Mesothelial cell of epicardium (in vitro differentiated cells): ENCODE measurements at regions not wholly inside any gene's neighbourhood (a gene's known extent, or its start where the extent isn't known, plus 50 kb on each side); places are given as distances from the start of the nearest gene placed in this dataset.

ENCODE experiments used
- DNase-seq, 2 experiments: peaks; one replicate each; pipeline ENCODE4 v3.0.0; 2021; ENCODE audit warnings: low spot score in 2 of 2; ENCODE audit not compliant: unreplicated experiment in 2 of 2
- H3K27ac Mint-ChIP-seq: 2 replicates; pipeline ENCODE4 v1.8.0; 2021; ENCODE audit warnings: mixed read lengths
- H3K27me3 Mint-ChIP-seq: 2 replicates; pipeline ENCODE4 v1.8.0; 2021; ENCODE audit warnings: low read depth, mixed read lengths
- H3K36me3 Mint-ChIP-seq: 2 replicates; pipeline ENCODE4 v1.8.0; 2021; ENCODE audit warnings: mixed read lengths
- H3K4me1 Mint-ChIP-seq: 2 replicates; pipeline ENCODE4 v1.8.0; 2021; ENCODE audit warnings: mixed read lengths
- H3K4me3 Mint-ChIP-seq: 2 replicates; pipeline ENCODE4 v1.8.0; 2021; ENCODE audit warnings: mild to moderate bottlenecking, moderate library complexity, mixed read lengths
- H3K9me3 Mint-ChIP-seq: 2 replicates; pipeline ENCODE4 v1.8.0; 2021; ENCODE audit warnings: mixed read lengths
- TF ChIP-seq, protein P1 (sequence below): fragments of 200-600 bp; sonication (generic); IDR thresholded peaks from one replicate; pipeline ENCODE4 v1.5.0; 2021; ENCODE audit warnings: antibody characterized with exemption; ENCODE audit not compliant: unreplicated experiment

DNA sequence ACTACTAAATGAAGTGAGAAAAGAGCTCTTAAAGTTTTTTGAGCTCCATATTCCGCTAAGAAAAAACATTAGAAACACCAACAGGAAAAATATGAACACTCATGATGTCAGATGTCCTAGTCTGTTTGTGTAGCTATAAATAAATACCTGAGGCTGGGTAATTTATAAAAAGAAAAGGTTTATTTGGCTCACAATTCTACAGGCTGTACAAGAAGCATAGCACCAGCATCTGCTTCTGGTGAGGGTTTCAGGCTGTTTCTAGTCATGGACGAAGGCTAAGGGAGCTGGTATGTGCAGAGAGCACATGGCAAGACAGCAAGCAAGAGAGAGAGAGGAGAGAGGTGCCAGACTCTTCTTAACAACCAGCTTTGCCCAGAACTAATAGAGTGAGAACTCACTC lies 186.2 kb downstream of the PLK2 start:
- TF ChIP-seq, protein P1, sequence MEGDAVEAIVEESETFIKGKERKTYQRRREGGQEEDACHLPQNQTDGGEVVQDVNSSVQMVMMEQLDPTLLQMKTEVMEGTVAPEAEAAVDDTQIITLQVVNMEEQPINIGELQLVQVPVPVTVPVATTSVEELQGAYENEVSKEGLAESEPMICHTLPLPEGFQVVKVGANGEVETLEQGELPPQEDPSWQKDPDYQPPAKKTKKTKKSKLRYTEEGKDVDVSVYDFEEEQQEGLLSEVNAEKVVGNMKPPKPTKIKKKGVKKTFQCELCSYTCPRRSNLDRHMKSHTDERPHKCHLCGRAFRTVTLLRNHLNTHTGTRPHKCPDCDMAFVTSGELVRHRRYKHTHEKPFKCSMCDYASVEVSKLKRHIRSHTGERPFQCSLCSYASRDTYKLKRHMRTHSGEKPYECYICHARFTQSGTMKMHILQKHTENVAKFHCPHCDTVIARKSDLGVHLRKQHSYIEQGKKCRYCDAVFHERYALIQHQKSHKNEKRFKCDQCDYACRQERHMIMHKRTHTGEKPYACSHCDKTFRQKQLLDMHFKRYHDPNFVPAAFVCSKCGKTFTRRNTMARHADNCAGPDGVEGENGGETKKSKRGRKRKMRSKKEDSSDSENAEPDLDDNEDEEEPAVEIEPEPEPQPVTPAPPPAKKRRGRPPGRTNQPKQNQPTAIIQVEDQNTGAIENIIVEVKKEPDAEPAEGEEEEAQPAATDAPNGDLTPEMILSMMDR: no peak
- DNase-seq: no peak

DNA sequence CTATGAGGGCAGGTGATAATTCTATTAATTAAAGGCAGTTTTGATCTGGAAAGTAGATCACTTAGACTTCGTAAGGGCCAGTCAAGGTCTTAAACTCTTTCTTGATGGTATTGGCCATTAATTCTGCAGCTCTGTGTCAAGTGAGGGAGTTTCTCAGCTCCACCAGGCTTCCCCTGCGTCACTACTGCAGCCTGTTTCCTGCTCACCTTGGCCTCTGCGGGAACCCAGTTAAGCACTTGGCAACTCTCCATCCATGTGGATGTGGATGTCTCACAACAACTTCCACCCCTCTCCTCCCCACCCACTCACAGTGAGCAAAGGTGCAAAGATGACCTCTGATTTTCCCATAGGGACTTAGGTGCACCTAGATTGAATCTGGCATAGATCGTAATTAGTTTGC lies 191.6 kb downstream of the PLK2 start:
- Mint-ChIP-seq H3K27ac (peak overlapping the region; percentile 23), H3K9me3 (peaks cover 7% of the 10 kb centered on the region), H3K36me3 (no peaks in the 10 kb centered on the region), H3K27me3 (no peaks in the 10 kb centered on the region), H3K4me3 (no peak overlapping the region), H3K4me1 (peaks cover 26% of the 10 kb centered on the region)
- no peak for DNase-seq
- TF ChIP-seq, protein P1: no peak

More for the DNA sequence above, 186.2 kb downstream of the PLK2 start:
- peaks cover 8% of the 10 kb centered on the region for H3K36me3 Mint-ChIP-seq
- no peak overlapping the region for H3K4me3 Mint-ChIP-seq
- peak overlapping the region; percentile 82 for H3K27ac Mint-ChIP-seq
- H3K9me3 Mint-ChIP-seq: peaks cover 19% of the 10 kb centered on the region
- H3K4me1 Mint-ChIP-seq: peaks cover 36% of the 10 kb centered on the region
- no peaks in the 10 kb centered on the region for H3K27me3 Mint-ChIP-seq

DNA sequence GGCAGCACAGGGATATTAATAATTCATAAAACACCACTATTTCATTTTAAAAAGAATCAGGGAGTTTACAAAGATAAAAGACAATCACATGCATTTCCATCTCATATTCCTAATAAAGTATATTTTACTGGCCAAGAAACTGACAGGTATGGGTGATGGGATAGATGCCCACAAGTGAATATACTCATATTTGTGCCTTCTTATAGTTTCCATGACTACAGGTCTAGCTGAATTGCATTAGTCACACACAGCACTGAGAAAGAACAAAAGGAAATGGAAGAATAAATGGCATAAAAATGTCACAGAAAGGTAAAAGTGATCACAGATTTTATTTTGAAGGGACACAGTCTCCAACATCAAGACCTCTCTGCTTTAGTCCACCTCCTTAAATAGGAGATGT lies 193.5 kb downstream of the PLK2 start:
- H3K27me3 Mint-ChIP-seq: no peaks in the 10 kb centered on the region

DNA sequence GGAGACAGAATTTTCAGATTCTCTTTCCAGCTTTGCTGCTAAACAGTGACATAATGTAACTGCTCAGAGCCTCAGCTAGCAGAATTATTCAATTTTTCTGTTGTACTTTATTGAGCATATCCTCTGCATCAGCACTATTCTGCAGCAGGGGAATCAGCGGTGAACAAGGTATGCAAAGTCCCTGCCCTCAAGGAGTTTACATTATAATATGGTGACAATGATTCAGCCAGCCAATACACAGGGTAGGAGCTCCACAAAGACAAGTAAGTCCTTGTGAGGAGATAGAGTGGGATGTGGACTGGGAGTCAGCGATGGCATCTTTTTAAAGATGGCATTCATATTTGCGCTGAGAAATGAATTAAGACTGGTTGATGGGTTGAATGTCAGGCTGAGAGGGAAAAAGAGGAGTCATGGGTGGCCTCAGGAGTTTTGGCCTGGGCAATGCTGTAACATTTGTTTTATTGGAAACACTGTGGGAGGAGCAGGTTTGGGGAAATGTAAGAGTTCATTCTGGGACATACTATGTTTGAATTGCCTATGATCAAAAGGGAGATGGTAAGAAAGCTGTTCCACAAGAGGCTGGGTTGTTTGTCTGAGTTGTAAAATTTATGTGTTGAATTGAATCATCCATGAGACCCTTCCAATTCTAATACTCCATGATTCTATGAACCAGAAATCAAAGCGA lies 194.5 kb downstream of the PLK2 start:
- H3K4me3 Mint-ChIP-seq: no peak overlapping the region
- peaks cover 7% of the 10 kb centered on the region for H3K9me3 Mint-ChIP-seq
- no peaks in the 10 kb centered on the region for H3K27me3 Mint-ChIP-seq
- no peak for DNase-seq
- TF ChIP-seq, protein P1: no peak
- peak overlapping the region; percentile 55 for H3K27ac Mint-ChIP-seq
- H3K36me3 Mint-ChIP-seq: no peaks in the 10 kb centered on the region
- H3K4me1 Mint-ChIP-seq: peaks cover 34% of the 10 kb centered on the region

More for the DNA sequence above, 193.5 kb downstream of the PLK2 start:
- H3K4me1 Mint-ChIP-seq: peaks cover 29% of the 10 kb centered on the region
- peak overlapping the region; percentile 83 for H3K27ac Mint-ChIP-seq
- peaks cover 7% of the 10 kb centered on the region for H3K9me3 Mint-ChIP-seq
- no peak for DNase-seq
- H3K36me3 Mint-ChIP-seq: no peaks in the 10 kb centered on the region
- TF ChIP-seq, protein P1: no peak
- no peak overlapping the region for H3K4me3 Mint-ChIP-seq

DNA sequence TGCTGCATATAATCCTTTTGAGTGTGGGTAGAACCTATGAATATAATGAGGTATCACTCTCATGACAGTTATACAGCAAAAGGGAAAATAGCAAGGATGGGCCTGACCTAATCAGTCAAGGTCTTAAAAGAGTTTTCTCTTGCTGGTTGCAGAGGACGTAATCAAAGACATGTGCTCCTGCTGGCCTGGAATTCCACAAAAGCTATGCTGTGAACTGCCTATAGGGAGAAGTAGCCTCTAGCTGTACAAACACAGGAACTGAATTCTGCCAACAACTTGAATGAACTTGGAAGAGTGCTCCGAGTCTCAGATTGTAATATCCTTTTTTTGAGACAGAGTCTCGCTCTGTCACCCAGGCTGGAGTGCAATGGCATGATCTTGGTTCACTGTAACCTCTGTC lies 195.6 kb downstream of the PLK2 start:
- H3K9me3 Mint-ChIP-seq: peaks cover 7% of the 10 kb centered on the region
- H3K36me3 Mint-ChIP-seq: no peaks in the 10 kb centered on the region
- no peak for DNase-seq
- TF ChIP-seq, protein P1: no peak
- H3K27me3 Mint-ChIP-seq: no peaks in the 10 kb centered on the region
- peaks cover 44% of the 10 kb centered on the region for H3K4me1 Mint-ChIP-seq
- H3K27ac Mint-ChIP-seq: no peak overlapping the region
- H3K4me3 Mint-ChIP-seq: no peak overlapping the region
